HG03064 (cell line): ENCODE measurements at regions not wholly inside any gene's neighbourhood (a gene's known extent, or its start where the extent isn't known, plus 50 kb on each side); places are given as distances from the start of the nearest gene placed in this dataset.
"Not testable (repeated sequence)": the region's sequence is repeated elsewhere in the genome, so short reads cannot be mapped to it uniquely, and the experiment has no call there.

Experiments
- ATAC-seq: cut with Tn5 transposase; IDR thresholded peaks from one replicate; pipeline ENCODE4 v1.9.1; 2021; ENCODE audit warnings: low read depth; ENCODE audit not compliant: unreplicated experiment

GRCh38 chr11:81839016-81839415 is 894.6 kb downstream of the FAM181B start:
- no peak for ATAC-seq

GRCh38 chr11:81829976-81830375 is 903.7 kb downstream of the FAM181B start:
- ATAC-seq = no peak

GRCh38 chr11:81825346-81825745 is 908.3 kb downstream of the FAM181B start:
- ATAC-seq = no peak

DNA sequence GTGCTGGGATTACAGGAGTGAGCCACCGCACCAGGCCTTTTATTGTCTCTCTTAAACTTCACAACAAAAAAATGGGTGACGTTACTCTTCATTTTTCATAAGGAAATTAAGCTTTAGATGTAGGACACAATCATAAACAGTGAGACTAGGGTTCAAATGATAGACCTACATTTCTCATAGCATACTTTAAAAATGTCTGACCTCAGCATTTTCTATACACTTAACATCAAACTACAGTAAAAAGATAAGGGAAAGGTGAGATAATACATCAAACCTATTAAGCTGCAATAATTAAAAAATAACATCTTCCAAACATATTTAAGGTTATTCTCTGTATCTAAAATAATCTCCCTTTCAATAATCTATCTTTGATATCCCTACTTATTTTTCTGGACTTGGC is 914.2 kb downstream of the FAM181B start:
- no peak for ATAC-seq

- ATAC-seq = no peak
These were observed 928.8 kb downstream of the FAM181B start for GRCh38 chr11:81804858-81805257.

- no peak for ATAC-seq
These were observed 931.1 kb downstream of the FAM181B start for GRCh38 chr11:81802591-81802990.

- ATAC-seq = no peak
These were observed 941.2 kb downstream of the FAM181B start for GRCh38 chr11:81792416-81792815.

- ATAC-seq = no peak
These were observed 946.0 kb downstream of the FAM181B start for GRCh38 chr11:81787584-81788049.

- no peak for ATAC-seq
These were observed 961.5 kb downstream of the FAM181B start for GRCh38 chr11:81772166-81772565.

- not testable (repeated sequence) for ATAC-seq
These were observed 963.8 kb downstream of the FAM181B start for GRCh38 chr11:81769906-81770305.

GRCh38 chr11:81756864-81757595 is 976.6 kb downstream of the FAM181B start:
- no peak for ATAC-seq

GRCh38 chr11:81749245-81749644 is 984.4 kb downstream of the FAM181B start:
- no peak for ATAC-seq

- ATAC-seq = no peak
These were observed 989.1 kb downstream of the FAM181B start for GRCh38 chr11:81744336-81745116.

- no peak for ATAC-seq
These were observed 1008.0 kb downstream of the FAM181B start for GRCh38 chr11:81725701-81726100.

DNA sequence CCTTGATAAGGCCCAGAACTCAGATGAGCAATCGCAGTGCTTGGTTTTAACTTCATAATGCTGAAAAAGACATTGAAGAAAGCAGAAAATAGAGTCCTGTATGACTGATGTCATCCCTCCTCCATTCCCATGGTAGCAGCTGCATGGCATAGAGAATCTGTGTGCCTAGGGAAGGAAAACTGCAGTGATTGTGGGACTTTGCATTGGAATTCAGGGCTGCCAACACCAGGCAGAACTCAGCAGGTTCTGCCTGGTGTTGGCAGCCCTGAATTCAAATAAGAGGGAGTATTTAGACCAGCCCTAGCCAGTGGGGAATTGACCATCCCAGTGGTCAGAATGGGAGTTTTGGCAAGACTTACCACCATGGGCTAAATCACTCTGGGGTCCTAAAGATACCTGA is 1016.0 kb downstream of the FAM181B start:
- no peak for ATAC-seq

- no peak for ATAC-seq
These were observed 1025.8 kb downstream of the FAM181B start for GRCh38 chr11:81707881-81708280.

- ATAC-seq = no peak
These were observed 1028.4 kb downstream of the FAM181B start for GRCh38 chr11:81705283-81705682.

GRCh38 chr11:81700076-81700475 is 1033.6 kb downstream of the FAM181B start:
- no peak for ATAC-seq

GRCh38 chr11:81687057-81687456 is 1046.6 kb downstream of the FAM181B start:
- ATAC-seq = no peak

DNA sequence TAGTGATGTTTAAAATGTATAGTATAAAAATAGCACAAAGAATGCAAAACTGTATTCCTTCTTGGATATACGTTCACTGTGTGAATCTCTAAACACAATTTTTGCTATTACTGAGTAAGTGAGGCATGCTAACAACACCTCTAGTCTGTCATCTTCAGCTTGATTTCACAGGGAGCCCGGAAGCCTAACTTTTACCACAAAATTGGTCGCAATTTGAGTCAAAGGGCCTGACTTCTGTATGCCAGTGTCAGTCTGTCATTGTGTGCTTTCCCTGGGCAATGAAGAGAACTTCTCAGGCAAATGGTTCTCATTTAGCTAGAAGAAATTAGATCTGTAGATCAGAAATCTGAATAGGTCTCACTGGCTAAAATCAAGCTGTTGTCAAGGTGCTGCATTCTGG is 1059.5 kb downstream of the FAM181B start:
- no peak for ATAC-seq

DNA sequence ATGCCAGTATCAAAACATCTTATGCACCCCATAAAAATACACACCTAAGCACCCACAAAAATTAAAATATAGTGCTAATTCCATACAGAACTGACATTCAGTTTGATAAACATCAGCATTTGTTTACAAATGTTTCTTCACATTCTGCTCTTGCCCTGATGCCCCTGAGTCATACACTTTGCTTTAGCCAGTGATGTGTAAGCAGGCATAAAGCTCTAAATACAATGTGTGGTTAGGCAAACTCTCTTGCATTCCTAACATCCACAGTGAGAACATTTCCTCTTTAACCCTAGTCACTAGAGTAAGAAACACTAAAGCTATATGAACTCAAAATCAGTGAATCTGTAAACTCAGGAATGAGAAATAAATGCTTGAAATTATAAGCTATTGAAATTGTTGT is 1060.7 kb downstream of the FAM181B start:
- no peak for ATAC-seq
